ENCODE measurements at regions not wholly inside any gene's neighbourhood (a gene's known extent, or its start where the extent isn't known, plus 50 kb on each side); places are given as distances from the start of the nearest gene placed in this dataset.
"Not testable (repeated sequence)": the region's sequence is repeated elsewhere in the genome, so short reads cannot be mapped to it uniquely, and the experiment has no call there.

GRCh38 chr2:180240774-180241173, 233.7 kb upstream of the CWC22 start:
- DNase-seq = no peak
- Histone ChIP-seq H3K4me3 (ENCODE audit: low read depth, low read length) (no peak overlapping the region), H3K27me3 (ENCODE audit: insufficient read depth, low read depth, severe bottlenecking) (no peaks in the 10 kb centered on the region), H3K27ac (no peak overlapping the region), H3K36me3 (no peaks in the 10 kb centered on the region), H3K9me3 (ENCODE audit: severe bottlenecking) (no peaks in the 10 kb centered on the region)
- TF ChIP-seq CTCF (IDR thresholded peaks at IDR 0.05; ENCODE audit: low read depth, low read length) = no peak

GRCh38 chr2:180238729-180239128, 231.6 kb upstream of the CWC22 start:
- Histone ChIP-seq H3K9me3 (ENCODE audit: severe bottlenecking) (no peaks in the 10 kb centered on the region), H3K27me3 (ENCODE audit: insufficient read depth, low read depth, severe bottlenecking) (no peaks in the 10 kb centered on the region), H3K4me3 (ENCODE audit: low read depth, low read length) (no peak overlapping the region), H3K27ac (no peak overlapping the region), H3K36me3 (no peaks in the 10 kb centered on the region)
- TF ChIP-seq CTCF (IDR thresholded peaks at IDR 0.05; ENCODE audit: low read depth, low read length) = no peak
- no peak for DNase-seq

GRCh38 chr2:180236061-180236460, 229.0 kb upstream of the CWC22 start:
- DNase-seq = not testable (repeated sequence)

DNA sequence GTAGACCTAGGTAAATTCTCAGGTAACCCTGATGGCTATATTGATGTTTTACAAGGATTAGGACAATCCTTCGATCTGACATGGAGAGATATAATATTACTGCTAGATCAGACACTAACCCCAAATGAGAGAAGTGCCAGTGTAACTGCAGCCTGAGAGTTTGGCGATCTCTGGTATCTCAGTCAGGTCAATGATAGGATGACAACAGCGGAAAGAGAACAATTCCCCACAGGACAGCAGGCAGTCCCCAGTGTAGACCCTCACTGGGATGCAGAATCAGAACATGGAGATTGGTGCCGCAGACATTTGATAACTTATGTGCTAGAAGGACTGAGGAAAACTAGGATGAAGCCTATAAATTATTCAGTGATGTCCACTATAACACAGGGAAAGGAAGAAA, 228.4 kb upstream of the CWC22 start:
- H3K36me3 ChIP-seq; DNase-seq; H3K27me3 ChIP-seq (ENCODE audit: insufficient read depth, low read depth, severe bottlenecking); H3K9me3 ChIP-seq (ENCODE audit: severe bottlenecking); H3K27ac ChIP-seq; H3K4me3 ChIP-seq (ENCODE audit: low read depth, low read length): not testable (repeated sequence)

More at GRCh38 chr2:180236061-180236460, 229.0 kb upstream of the CWC22 start:
- not testable (repeated sequence) for H3K9me3 ChIP-seq (ENCODE audit: severe bottlenecking); H3K36me3 ChIP-seq; H3K27ac ChIP-seq; H3K4me3 ChIP-seq (ENCODE audit: low read depth, low read length); H3K27me3 ChIP-seq (ENCODE audit: insufficient read depth, low read depth, severe bottlenecking)

DNA sequence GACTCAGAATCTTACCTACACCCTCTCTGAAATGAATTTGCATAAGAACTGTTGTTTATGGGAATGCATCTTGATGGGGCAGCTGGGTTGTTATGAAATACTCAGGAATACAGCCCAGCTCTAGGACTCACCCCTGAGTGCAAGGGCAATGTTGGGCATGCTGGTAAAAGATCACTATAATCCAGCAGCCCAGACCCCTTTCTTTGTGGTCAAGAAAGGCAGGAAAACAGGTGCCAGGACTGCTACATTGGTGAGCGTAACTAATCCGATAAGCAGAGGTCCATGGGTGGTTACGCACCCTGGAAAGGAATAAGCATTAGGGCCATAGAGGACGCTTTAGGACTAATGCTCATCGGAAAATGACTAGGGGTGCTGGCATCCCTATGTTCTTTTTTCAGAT, 227.9 kb upstream of the CWC22 start:
- not testable (repeated sequence) for DNase-seq; H3K27ac ChIP-seq; H3K36me3 ChIP-seq; H3K4me3 ChIP-seq (ENCODE audit: low read depth, low read length); H3K27me3 ChIP-seq (ENCODE audit: insufficient read depth, low read depth, severe bottlenecking); H3K9me3 ChIP-seq (ENCODE audit: severe bottlenecking)

GRCh38 chr2:180231015-180231414, 223.9 kb upstream of the CWC22 start:
- Histone ChIP-seq H3K27me3 (ENCODE audit: insufficient read depth, low read depth, severe bottlenecking) (no peaks in the 10 kb centered on the region), H3K9me3 (ENCODE audit: severe bottlenecking) (no peaks in the 10 kb centered on the region), H3K27ac (no peak overlapping the region), H3K4me3 (ENCODE audit: low read depth, low read length) (no peak overlapping the region), H3K36me3 (no peaks in the 10 kb centered on the region)
- DNase-seq = no peak
- TF ChIP-seq CTCF (IDR thresholded peaks at IDR 0.05; ENCODE audit: low read depth, low read length) = no peak

- no peaks in the 10 kb centered on the region for H3K36me3 ChIP-seq
- no peak for TF ChIP-seq CTCF (IDR thresholded peaks at IDR 0.05; ENCODE audit: low read depth, low read length)
- H3K9me3 ChIP-seq (ENCODE audit: severe bottlenecking) = no peaks in the 10 kb centered on the region
- H3K27ac ChIP-seq = no peak overlapping the region
- H3K27me3 ChIP-seq (ENCODE audit: insufficient read depth, low read depth, severe bottlenecking) = no peaks in the 10 kb centered on the region
- DNase-seq = no peak
- H3K4me3 ChIP-seq (ENCODE audit: low read depth, low read length) = no peak overlapping the region
These were observed 220.4 kb upstream of the CWC22 start for GRCh38 chr2:180227461-180227860.

Measured in WERI-Rb-1 (cell line).